GM12865 (cell line): ENCODE measurements at regions not wholly inside any gene's neighbourhood (a gene's known extent, or its start where the extent isn't known, plus 50 kb on each side); places are given as distances from the start of the nearest gene placed in this dataset.

Source experiments
- DNase-seq: peaks from one replicate; pipeline ENCODE4 v3.0.0; 2010; ENCODE audit warnings: low read depth
- H3K4me3 ChIP-seq: 2 replicates; pipeline ENCODE4 v1.5.1; 2011; ENCODE audit warnings: mild to moderate bottlenecking, low read depth, low read length, control low read depth
- CTCF ChIP-seq: IDR thresholded peaks from 2 replicates; pipeline ENCODE4 v1.5.1; 2011; ENCODE audit warnings: low read length, control low read depth, low read depth, inconsistent platforms; ENCODE audit not compliant: insufficient read depth; ENCODE audit errors: missing control alignments

GRCh38 chr22:27459999-27460398 lies 341.6 kb downstream of the MN1 start:
- H3K4me3 ChIP-seq = no peak overlapping the region
- DNase-seq = no peak
- no peak for TF ChIP-seq CTCF

GRCh38 chr22:27460591-27461347 lies 340.8 kb downstream of the MN1 start:
- TF ChIP-seq CTCF = no peak
- no peak overlapping the region for H3K4me3 ChIP-seq
- no peak for DNase-seq

GRCh38 chr22:27461470-27461869 lies 340.1 kb downstream of the MN1 start:
- H3K4me3 ChIP-seq = no peak overlapping the region
- TF ChIP-seq CTCF = no peak
- DNase-seq = no peak

- no peak for TF ChIP-seq CTCF
- no peak for DNase-seq
- H3K4me3 ChIP-seq = no peak overlapping the region
Measured at GRCh38 chr22:27462190-27462589, 339.4 kb downstream of the MN1 start.

- TF ChIP-seq CTCF = no peak
- no peak overlapping the region for H3K4me3 ChIP-seq
- no peak for DNase-seq
Measured at GRCh38 chr22:27463121-27463660, 338.4 kb downstream of the MN1 start.

GRCh38 chr22:27466229-27466628 lies 335.3 kb downstream of the MN1 start:
- no peak overlapping the region for H3K4me3 ChIP-seq
- TF ChIP-seq CTCF = no peak
- no peak for DNase-seq
